Lung (tissue), 11 donors: ENCODE measurements at regions not wholly inside any gene's neighbourhood (a gene's known extent, or its start where the extent isn't known, plus 50 kb on each side); places are given as distances from the start of the nearest gene placed in this dataset.

ENCODE experiments used
- ATAC-seq: fragments of 200-7000 bp; cut with Tn5 transposase; one replicate; pipeline ENCODE4 v1.9.1; 2020; ENCODE audit warnings: moderate number of reproducible peaks; ENCODE audit not compliant: insufficient read depth, low FRiP score
- DNase-seq, 3 donors: peaks; one replicate each; pipeline ENCODE4 v3.0.0-alpha.2; 2013 to 2017
- H3K27ac ChIP-seq, 2 donors: one replicate each; pipeline ENCODE4 v1.5.1; 2013; ENCODE audit warnings: mild to moderate bottlenecking in 2 of 2, moderate library complexity in 2 of 2, control low read depth in 1 of 2, inconsistent platforms in 1 of 2, low read depth in 1 of 2, low read length in 1 of 2
- H3K27me3 ChIP-seq, 3 donors: one replicate each; pipeline ENCODE4 v1.5.1; 2013; ENCODE audit warnings: low read length in 2 of 3; ENCODE audit not compliant: control insufficient read depth in 3 of 3, insufficient read depth in 3 of 3
- H3K36me3 ChIP-seq, 4 donors: one replicate each; pipeline ENCODE4 v1.5.1; 2013; ENCODE audit warnings: low read length in 4 of 4, mild to moderate bottlenecking in 1 of 4, moderate library complexity in 1 of 4; ENCODE audit not compliant: control insufficient read depth in 4 of 4, insufficient read depth in 4 of 4
- H3K4me1 ChIP-seq, 5 donors: one replicate each; pipeline ENCODE4 v1.5.1; 2013; ENCODE audit warnings: low read length in 5 of 5, mild to moderate bottlenecking in 2 of 5, moderate library complexity in 1 of 5; ENCODE audit not compliant: control insufficient read depth in 5 of 5, insufficient read depth in 5 of 5
- H3K4me3 ChIP-seq: one replicate; pipeline ENCODE4 v1.5.1; 2013; ENCODE audit warnings: mild to moderate bottlenecking, control low read depth, moderate library complexity
- H3K9ac ChIP-seq, 2 donors: one replicate each; pipeline ENCODE4 v1.5.1; 2013; ENCODE audit warnings: low read length in 2 of 2, control low read depth in 1 of 2; ENCODE audit not compliant: insufficient read depth in 1 of 2
- H3K9me3 ChIP-seq, 4 donors: one replicate each; pipeline ENCODE4 v1.5.1; 2013; ENCODE audit warnings: low read length in 3 of 4, mild to moderate bottlenecking in 1 of 4, moderate library complexity in 1 of 4; ENCODE audit not compliant: control insufficient read depth in 4 of 4, insufficient read depth in 3 of 4
- WGBS, 2 donors: extraction: QIAGEN DNeasy Blood & Tissue Kit; methylation state at CpG; one replicate each; pipeline ENCODE4 v1.1.7; 2013; 5-methylcytosine and 5-hydroxymethylcytosine counted together
- TF ChIP-seq, protein P1 (sequence below): IDR thresholded peaks from 2 replicates; pipeline ENCODE4 v1.5.1; 2012; ENCODE audit warnings: mild to moderate bottlenecking; ENCODE audit errors: control extremely low read depth, extremely low read depth
- donor health status: control.
- donor health status: control.
- donor health status: Bipolar disorder and iron deficiency.
- donor health status: healthy.
- donor health status: DM: yes; HTN: yes; CAD: no.

DNA sequence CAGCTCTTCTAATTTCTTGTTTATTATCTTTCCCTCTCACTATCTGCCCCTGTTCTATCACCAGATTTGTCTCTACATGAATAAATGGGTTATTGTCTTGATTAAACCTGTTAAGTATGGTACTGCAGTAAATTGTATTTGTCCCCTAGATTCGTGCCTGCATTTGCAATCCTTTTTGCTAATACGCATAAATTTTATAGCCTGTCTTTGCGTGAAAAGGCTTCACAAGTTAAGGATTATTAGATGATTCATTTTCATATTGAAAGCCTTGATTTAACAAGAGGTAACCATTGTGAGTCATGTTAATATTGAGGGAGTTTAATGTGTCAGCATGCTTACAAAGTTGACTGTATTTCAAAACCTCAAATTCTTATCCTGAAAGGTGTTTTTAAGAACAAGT lies 204.6 kb downstream of the PCSK1 start:
- ATAC-seq (no peak), DNase-seq (no peak)
- WGBS, 2 donors: 86 to 92% methylated on average over 3 of the region's 3 CpGs
- peaks cover 0 to 14% (median 0%) of the 10 kb centered on the region in 5 donors for H3K4me1 ChIP-seq
- H3K27me3 ChIP-seq: no peaks in the 10 kb centered on the region
- TF ChIP-seq, protein P1, sequence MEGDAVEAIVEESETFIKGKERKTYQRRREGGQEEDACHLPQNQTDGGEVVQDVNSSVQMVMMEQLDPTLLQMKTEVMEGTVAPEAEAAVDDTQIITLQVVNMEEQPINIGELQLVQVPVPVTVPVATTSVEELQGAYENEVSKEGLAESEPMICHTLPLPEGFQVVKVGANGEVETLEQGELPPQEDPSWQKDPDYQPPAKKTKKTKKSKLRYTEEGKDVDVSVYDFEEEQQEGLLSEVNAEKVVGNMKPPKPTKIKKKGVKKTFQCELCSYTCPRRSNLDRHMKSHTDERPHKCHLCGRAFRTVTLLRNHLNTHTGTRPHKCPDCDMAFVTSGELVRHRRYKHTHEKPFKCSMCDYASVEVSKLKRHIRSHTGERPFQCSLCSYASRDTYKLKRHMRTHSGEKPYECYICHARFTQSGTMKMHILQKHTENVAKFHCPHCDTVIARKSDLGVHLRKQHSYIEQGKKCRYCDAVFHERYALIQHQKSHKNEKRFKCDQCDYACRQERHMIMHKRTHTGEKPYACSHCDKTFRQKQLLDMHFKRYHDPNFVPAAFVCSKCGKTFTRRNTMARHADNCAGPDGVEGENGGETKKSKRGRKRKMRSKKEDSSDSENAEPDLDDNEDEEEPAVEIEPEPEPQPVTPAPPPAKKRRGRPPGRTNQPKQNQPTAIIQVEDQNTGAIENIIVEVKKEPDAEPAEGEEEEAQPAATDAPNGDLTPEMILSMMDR: no peak
- H3K36me3 ChIP-seq: peaks cover 0 to 2% (median 0%) of the 10 kb centered on the region in 4 donors
- H3K9me3 ChIP-seq: no peaks in the 10 kb centered on the region
- H3K9ac ChIP-seq: no peak overlapping the region
- no peak overlapping the region for H3K4me3 ChIP-seq
- H3K27ac ChIP-seq: no peak overlapping the region

DNA sequence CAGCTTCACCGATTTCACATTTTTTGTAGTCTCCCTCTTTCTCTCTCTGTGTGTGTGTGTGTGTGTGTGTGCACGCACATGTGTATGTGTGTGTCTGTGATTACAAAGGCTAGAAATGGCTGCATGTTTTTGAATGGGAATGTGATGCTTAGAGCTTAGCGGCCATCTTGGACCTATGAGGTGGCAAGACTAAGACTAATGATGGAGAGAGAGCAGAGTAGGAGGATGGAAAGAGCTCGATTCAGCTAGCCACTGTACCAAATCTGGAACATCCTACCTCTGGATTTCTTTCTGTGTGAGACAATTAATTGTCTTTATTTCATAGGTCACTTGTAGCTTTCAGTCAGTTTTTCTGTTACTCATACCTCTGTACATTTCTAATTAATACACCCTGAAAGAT lies 205.1 kb downstream of the PCSK1 start:
- peaks cover 0 to 2% (median 0%) of the 10 kb centered on the region in 4 donors for H3K36me3 ChIP-seq
- no peaks in the 10 kb centered on the region for H3K27me3 ChIP-seq
- no peak overlapping the region for H3K9ac ChIP-seq
- TF ChIP-seq, protein P1: no peak
- 90% methylated on average over 4 of the region's 4 CpGs for WGBS, 2 donors
- no peaks in the 10 kb centered on the region for H3K9me3 ChIP-seq
- DNase-seq: no peak
- H3K4me1 ChIP-seq: peaks cover 0 to 14% (median 0%) of the 10 kb centered on the region in 5 donors
- H3K4me3 ChIP-seq: no peak overlapping the region
- ATAC-seq: no peak
- no peak overlapping the region for H3K27ac ChIP-seq

DNA sequence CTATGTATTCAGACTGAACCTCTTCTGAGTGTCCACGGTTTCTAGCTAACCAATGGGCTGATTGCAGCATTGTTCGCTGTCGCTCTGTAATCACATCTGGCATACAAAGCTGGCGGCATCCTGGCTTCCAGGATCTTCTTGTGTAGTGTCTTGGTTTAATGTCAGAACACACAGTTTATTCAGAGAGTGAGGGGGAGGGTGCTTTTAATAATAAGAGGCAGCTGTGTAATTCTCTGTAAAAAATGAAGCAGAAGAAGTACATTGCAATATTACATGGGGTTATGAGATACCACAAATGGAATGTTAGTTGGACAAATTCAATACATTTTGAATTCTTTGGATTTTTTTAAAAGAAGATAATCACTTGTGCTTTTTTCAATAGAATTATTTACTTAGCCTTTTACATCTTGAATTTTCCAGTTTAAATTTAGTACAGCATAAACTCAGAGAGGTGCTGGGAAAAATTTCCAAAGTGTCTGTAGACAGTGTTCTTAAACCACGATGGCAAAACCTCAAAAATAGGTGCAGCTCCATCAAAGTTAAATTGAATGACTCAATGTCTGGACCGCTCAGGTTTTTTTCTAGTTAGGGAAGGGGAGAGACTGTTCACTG lies 206.0 kb downstream of the PCSK1 start:
- ATAC-seq (no peak), DNase-seq (peak; percentile 62 to 79 (median 79))
- peaks cover 0 to 2% (median 0%) of the 10 kb centered on the region in 4 donors for H3K36me3 ChIP-seq
- no peak overlapping the region for H3K9ac ChIP-seq
- TF ChIP-seq, protein P1: no peak
- WGBS, 2 donors: 65 to 86% methylated on average over 6 of the region's 6 CpGs
- H3K27ac ChIP-seq: no peak overlapping the region
- no peaks in the 10 kb centered on the region for H3K27me3 ChIP-seq
- H3K4me3 ChIP-seq: no peak overlapping the region
- H3K4me1 ChIP-seq: peaks cover 0 to 14% (median 0%) of the 10 kb centered on the region in 5 donors
- no peaks in the 10 kb centered on the region for H3K9me3 ChIP-seq

DNA sequence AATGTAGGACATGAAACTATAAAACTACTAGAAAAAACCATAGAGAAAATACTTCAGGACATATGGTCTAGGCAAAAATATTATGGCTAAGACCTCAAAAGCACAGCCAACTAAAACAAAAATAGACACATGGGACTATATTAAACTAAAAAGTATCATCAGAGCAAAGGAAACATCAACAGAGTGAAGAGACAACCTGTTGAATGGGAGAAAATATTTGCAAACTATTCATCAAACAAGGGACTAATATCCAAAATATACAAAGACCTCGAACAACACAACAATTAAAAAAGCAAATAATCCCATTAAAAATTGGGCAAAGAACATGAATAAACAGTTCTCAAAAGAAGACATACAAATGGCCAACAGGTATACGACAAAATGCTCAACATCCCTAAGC lies 210.9 kb downstream of the PCSK1 start:
- DNase-seq (no peak), ATAC-seq (no peak)
- TF ChIP-seq, protein P1: no peak
- no peaks in the 10 kb centered on the region for H3K27me3 ChIP-seq
- peaks cover 0 to 6% (median 0%) of the 10 kb centered on the region in 5 donors for H3K4me1 ChIP-seq
- H3K9me3 ChIP-seq: no peaks in the 10 kb centered on the region
- WGBS, 2 donors: 88% methylated on average over 2 of the region's 2 CpGs
- H3K4me3 ChIP-seq: no peak overlapping the region
- no peak overlapping the region for H3K9ac ChIP-seq
- no peaks in the 10 kb centered on the region for H3K36me3 ChIP-seq
- no peak overlapping the region for H3K27ac ChIP-seq
